Activated CD4-positive, alpha-beta T cell treated with anti-CD3 and anti-CD28 coated beads for 4 hours (primary cell): ENCODE measurements at regions not wholly inside any gene's neighbourhood (a gene's known extent, or its start where the extent isn't known, plus 50 kb on each side); places are given as distances from the start of the nearest gene placed in this dataset.
"Not testable (repeated sequence)": the region's sequence is repeated elsewhere in the genome, so short reads cannot be mapped to it uniquely, and the experiment has no call there.

Source experiments
- DNase-seq, 2 donors: peaks; one replicate each; pipeline ENCODE4 v3.0.0-alpha.2; 2020

- DNase-seq, result no peak
These were observed 266.3 kb downstream of the FOXL1 start for GRCh38 chr16:86844695-86845094.

DNA sequence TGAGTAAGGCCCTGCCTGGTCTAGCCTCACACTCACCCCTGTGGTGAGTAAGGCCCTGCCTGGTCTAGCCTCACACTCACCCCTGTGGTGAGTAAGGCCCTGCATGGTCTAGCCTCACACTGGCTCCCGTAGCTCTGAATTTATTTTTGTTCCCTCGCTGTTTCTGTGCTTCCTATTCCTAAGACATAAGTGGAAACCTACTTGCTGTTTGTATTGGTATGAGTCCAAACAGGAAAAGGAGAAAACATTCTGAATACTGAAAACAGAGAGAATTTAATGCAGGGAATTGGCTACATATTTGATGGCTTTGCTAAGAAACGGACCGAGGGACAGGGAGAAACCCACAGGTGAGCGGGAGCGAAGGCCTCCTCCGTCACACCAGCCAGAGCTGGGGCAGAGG, 267.8 kb downstream of the FOXL1 start:
- DNase-seq, result no peak

- no peak for DNase-seq
These were observed 270.5 kb downstream of the FOXL1 start for GRCh38 chr16:86848821-86849220.

GRCh38 chr16:86850670-86851069, 272.3 kb downstream of the FOXL1 start:
- DNase-seq, result no peak

- no peak for DNase-seq
These were observed 273.8 kb downstream of the FOXL1 start for GRCh38 chr16:86852135-86852534.

DNA sequence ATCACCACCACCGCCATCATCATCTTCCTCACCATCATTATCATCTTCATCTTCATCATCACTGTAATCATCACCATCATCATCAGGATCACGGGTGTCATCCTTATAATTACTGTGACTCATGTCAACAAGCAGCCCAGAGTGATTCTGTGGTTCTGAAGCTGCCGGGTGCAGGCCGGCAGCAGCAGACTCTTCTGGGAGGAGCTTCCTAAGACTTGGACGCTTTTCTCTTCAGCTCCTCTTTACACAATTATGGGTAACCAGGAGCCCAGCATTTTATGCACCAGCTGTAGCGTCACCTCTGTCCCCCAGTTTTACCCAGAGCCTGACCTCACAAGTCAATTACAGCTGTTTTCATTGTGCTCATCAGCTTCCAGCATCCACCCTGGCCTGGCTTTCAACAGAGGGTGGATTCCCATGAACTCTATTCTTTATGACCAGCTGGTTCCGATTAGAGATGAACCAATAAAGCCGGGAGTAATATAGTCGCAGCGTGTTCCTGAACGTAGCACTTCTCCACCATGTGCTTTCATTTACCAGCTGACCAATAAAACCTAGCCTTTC, 275.8 kb downstream of the FOXL1 start:
- no peak for DNase-seq

DNA sequence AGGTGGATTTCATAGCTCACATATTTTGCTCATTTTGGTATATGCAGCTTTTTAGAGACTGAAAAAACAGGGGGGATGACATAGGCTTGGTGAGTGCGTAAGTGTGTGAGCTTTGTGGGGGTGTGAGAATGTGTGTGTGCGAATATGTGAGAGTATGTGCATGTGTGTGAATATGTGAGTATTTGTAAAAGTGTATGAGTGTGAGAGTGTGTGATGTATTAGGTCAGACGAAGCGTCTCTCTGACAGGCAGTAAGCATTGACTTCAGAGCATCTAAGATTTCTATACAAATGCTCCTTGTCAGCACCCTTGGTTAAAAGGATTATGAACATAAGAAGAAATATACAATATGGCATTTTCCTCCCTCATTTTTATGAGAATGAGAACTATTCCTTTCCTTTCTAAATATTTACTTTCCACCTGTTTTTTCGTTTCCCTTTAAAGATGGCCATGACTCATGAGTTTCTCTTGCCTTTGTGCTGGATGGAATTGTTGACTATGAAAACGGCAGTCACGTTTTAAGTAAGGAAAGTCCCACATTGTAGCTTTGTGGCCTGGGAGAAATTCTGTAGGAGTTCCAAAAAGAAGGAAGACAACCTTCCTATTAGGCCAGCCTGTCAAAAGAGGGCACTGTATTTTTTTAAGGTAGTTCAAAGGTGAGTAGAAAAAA, 276.4 kb downstream of the FOXL1 start:
- no peak for DNase-seq

DNA sequence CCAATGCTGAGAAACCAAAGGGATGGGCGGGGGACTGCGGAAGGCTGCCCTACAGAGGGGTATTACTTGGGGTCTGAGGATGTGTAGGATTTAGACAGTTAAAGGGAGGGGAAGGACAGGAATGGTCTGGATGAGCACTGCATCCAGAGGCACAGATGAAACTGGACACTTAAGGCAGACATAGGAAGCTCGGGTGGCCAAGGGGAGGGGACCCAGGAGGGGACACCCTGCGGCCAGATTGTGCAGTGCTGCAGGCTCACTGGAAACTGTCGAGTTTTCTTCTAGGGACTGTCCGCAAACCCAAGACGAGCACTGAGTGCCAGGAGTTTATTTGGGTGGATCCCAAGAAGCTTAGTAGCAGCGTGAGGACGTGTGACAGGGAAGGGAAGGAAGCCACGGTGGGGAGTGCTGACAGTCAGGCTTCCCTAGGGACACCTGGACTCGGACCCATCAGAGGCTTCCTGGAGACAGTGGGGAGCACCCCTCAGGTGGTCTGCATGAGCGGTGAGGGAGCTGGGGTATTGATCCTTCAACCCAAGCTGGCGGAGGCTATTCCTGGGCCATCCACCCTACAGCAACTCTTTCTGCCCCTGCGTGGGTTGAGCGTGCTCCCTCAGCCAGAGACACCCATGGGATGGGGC, 278.7 kb downstream of the FOXL1 start:
- no peak for DNase-seq

DNA sequence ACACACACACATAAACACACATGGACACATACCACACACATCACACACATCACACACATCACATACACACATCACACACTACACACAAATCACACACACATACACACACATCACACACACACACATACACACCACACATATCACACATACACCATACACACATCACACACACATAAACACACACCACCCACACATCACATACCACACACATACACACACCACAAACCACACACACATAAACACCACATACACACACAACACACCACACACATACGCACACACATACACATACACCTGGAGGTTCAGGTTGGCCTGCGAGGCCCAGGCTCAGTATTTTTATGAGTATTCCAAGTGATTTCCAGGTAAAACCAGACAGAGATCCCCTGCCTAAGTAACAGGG, 279.5 kb downstream of the FOXL1 start:
- DNase-seq, result no peak

GRCh38 chr16:86858501-86858900, 280.2 kb downstream of the FOXL1 start:
- no peak for DNase-seq

DNA sequence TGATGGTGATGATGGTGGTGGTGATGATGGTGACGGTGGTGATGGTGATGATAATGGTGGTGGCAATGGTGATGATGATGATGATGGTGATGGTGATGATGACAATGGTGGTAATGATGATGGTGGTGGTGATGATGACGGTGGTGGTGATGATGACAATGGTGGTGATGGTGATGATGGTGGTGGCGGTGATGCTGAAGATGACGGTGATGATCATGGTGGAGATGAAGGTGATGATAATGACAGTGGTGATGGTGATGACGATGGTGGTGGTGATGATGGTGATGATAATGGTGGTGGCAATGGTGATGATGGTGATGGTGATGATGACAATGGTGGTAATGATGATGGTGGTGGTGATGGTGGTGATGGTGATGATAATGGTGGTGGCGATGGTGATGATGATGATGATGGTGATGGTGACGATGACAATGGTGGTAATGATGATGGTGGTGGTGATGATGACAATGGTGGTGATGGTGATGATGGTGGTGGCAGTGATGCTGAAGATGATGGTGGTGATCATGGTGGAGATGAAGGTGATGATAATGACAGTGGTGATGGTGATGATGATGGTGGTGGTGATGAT, 283.0 kb downstream of the FOXL1 start:
- DNase-seq, result not testable (repeated sequence)

- DNase-seq, result no peak
These were observed 284.4 kb downstream of the FOXL1 start for GRCh38 chr16:86862595-86863280.

GRCh38 chr16:86863609-86864008, 285.3 kb downstream of the FOXL1 start:
- DNase-seq, result no peak

GRCh38 chr16:86864586-86864985, 286.2 kb downstream of the FOXL1 start:
- DNase-seq, result no peak

DNA sequence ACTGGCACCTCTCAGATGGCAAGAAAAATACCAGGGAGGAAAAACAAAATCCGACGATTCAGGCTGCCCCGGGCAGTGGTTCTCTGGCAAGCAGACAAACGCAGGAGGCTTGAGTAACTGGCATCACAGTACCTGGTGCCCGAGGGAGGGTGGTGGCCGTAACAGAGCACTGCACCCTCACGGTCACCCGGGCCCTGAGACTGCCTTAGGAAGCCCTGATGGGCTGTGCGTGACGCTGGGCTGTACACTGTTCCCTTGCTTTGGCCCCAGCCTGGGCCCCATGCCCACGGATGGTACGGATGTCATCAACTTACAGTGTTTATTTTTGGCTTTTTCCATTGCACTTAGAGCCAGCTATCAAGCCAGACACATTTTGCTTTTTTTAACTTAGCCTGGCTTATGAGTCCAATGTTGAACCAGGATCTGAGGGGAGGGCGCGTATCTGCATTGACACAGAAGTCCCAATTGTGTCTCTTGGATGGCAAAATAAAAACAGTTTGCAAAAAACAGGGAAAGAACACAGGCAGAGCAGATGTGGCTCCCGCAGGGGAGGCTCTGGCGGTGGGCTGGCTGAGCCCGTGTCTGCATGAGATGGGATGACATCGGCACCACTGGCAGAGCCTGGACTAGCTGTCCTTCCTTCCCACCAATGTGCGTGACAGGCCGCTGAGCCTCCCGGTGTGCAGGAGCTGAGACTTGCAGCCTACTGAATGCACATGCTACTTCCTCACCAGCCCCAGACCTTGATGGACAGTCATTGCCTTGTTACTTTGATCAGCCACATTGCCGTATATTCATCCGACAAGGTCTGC, 287.7 kb downstream of the FOXL1 start:
- no peak for DNase-seq

GRCh38 chr16:86866986-86867722, 288.8 kb downstream of the FOXL1 start:
- no peak for DNase-seq

- DNase-seq, result no peak
These were observed 289.7 kb downstream of the FOXL1 start for GRCh38 chr16:86868070-86868469.

DNA sequence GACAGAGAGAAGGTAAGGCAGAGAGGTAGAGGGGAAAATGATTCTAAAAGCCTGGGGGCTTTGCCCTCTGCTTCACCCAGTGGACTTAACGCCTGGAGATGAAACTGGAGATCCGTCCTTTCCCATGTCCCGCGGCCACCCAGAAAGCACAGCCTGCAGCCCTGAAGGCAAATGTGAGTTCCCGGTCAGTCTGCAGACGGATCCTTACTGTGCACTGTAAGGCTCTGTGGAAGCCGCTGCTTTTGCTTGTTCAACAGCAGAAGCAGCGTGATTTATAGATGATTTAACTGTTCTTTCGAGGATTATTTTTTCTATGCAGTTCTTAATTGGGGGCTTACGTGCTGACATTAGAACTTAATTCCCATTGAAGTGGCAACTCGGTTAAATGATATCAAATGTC, 290.4 kb downstream of the FOXL1 start:
- DNase-seq, result no peak

GRCh38 chr16:86869288-86870022, 291.1 kb downstream of the FOXL1 start:
- no peak for DNase-seq

- no peak for DNase-seq
These were observed 292.0 kb downstream of the FOXL1 start for GRCh38 chr16:86870380-86870779.

GRCh38 chr16:86872131-86872530, 293.8 kb downstream of the FOXL1 start:
- no peak for DNase-seq
